Aorta (tissue), 5 donors: ENCODE measurements at regions not wholly inside any gene's neighbourhood (a gene's known extent, or its start where the extent isn't known, plus 50 kb on each side); places are given as distances from the start of the nearest gene placed in this dataset.

Experiments used
- ATAC-seq: fragments of 200-7000 bp; cut with Tn5 transposase; one replicate; pipeline ENCODE4 v1.9.1; 2022; ENCODE audit warnings: moderate library complexity; ENCODE audit not compliant: low FRiP score
- DNase-seq, 2 donors: peaks; one replicate each; pipeline ENCODE4 v3.0.0-alpha.2; 2020
- H3K27ac ChIP-seq, 2 donors: one replicate each; pipeline ENCODE4 v1.5.1; 2013; ENCODE audit warnings: low read length in 2 of 2, mild to moderate bottlenecking in 2 of 2, moderate library complexity in 2 of 2, control low read depth in 1 of 2, inconsistent platforms in 1 of 2, low read depth in 1 of 2
- H3K27me3 ChIP-seq, 2 donors: one replicate each; pipeline ENCODE4 v1.6.1; 2013; ENCODE audit warnings: control low read depth in 1 of 2, low read length in 1 of 2, mild to moderate bottlenecking in 1 of 2, moderate library complexity in 1 of 2; ENCODE audit not compliant: insufficient read depth in 2 of 2, control insufficient read depth in 1 of 2
- H3K36me3 ChIP-seq, 2 donors: one replicate each; pipeline ENCODE4 v1.6.1; 2013; ENCODE audit warnings: control low read depth in 1 of 2, low read length in 1 of 2, mild to moderate bottlenecking in 1 of 2; ENCODE audit not compliant: insufficient read depth in 2 of 2, control insufficient read depth in 1 of 2
- H3K4me1 ChIP-seq, 2 donors: one replicate each; pipeline ENCODE4 v1.6.1; 2013; ENCODE audit warnings: low read length in 2 of 2, control low read depth in 1 of 2, mild to moderate bottlenecking in 1 of 2, moderate library complexity in 1 of 2; ENCODE audit not compliant: insufficient read depth in 2 of 2, control insufficient read depth in 1 of 2
- H3K4me3 ChIP-seq, 2 donors: one replicate each; pipeline ENCODE4 v1.5.1; 2013; ENCODE audit warnings: low read length in 2 of 2, control low read depth in 1 of 2, mild to moderate bottlenecking in 1 of 2
- H3K9me3 ChIP-seq: one replicate; pipeline ENCODE4 v1.6.1; 2013; ENCODE audit warnings: mild to moderate bottlenecking, low read length; ENCODE audit not compliant: control insufficient read depth
- WGBS, 2 donors: extraction: QIAGEN DNeasy Blood & Tissue Kit; methylation state at CpG; one replicate each; pipeline ENCODE4 v1.1.7; 2013; 5-methylcytosine and 5-hydroxymethylcytosine counted together
- intact Hi-C, 2 donors: fragments of 100-400 bp; cut with DNase I; formaldehyde crosslinking; loops; one replicate each; pipeline versions ENCODE4 v1.14.2 to v1.15.0; 2022
- donor health status: healthy with polysubstance abuse.
- donor health status: Bipolar disorder and iron deficiency.
- donor health status: DM: no; HTN: no; CAD: no.
- donor health status: DM: no; HTN: no; CAD: no.
- donor health status: DM: yes; HTN: yes; CAD: no.

GRCh38 chr15:39299486-39300267, 281.2 kb upstream of the THBS1 start:
- H3K4me1 ChIP-seq = no peaks in the 10 kb centered on the region
- WGBS, 2 donors = 93 to 96% methylated on average over 1 of the region's 1 CpG
- no peaks in the 10 kb centered on the region for H3K9me3 ChIP-seq
- H3K27me3 ChIP-seq = peaks cover 0 to 2% of the 10 kb centered on the region in 2 donors
- no peaks in the 10 kb centered on the region for H3K36me3 ChIP-seq
- intact Hi-C loops = no loop called here
- H3K4me3 ChIP-seq = no peak overlapping the region
- DNase-seq = no peak
- peak overlapping the region in 1 of 2 donors; percentile 68 for H3K27ac ChIP-seq
- ATAC-seq = no peak

- no peaks in the 10 kb centered on the region for H3K36me3 ChIP-seq
- peaks cover 0 to 2% of the 10 kb centered on the region in 2 donors for H3K27me3 ChIP-seq
- 46 to 56% methylated on average over 3 of the region's 3 CpGs for WGBS, 2 donors
- no peak overlapping the region for H3K4me3 ChIP-seq
- H3K27ac ChIP-seq = no peak overlapping the region
- DNase-seq (no peak), ATAC-seq (no peak)
- H3K9me3 ChIP-seq = no peaks in the 10 kb centered on the region
- H3K4me1 ChIP-seq = no peaks in the 10 kb centered on the region
- intact Hi-C loops = no loop called here
These were observed 280.3 kb upstream of the THBS1 start for GRCh38 chr15:39300451-39301153.

GRCh38 chr15:39301589-39301999, 279.3 kb upstream of the THBS1 start:
- no peaks in the 10 kb centered on the region for H3K36me3 ChIP-seq
- no peaks in the 10 kb centered on the region for H3K9me3 ChIP-seq
- ATAC-seq = peak; percentile 33
- peak overlapping the region in 1 of 2 donors; percentile 64 for H3K27ac ChIP-seq
- DNase-seq = no peak
- 63 to 73% methylated on average over 2 of the region's 2 CpGs for WGBS, 2 donors
- intact Hi-C loops = no loop called here
- no peak overlapping the region for H3K4me3 ChIP-seq
- H3K4me1 ChIP-seq = no peaks in the 10 kb centered on the region
- peaks cover 0 to 2% of the 10 kb centered on the region in 2 donors for H3K27me3 ChIP-seq

GRCh38 chr15:39302936-39303335, 277.9 kb upstream of the THBS1 start:
- DNase-seq = no peak
- 90 to 91% methylated on average over 2 of the region's 2 CpGs for WGBS, 2 donors
- ATAC-seq = no peak

GRCh38 chr15:39304201-39304841, 276.6 kb upstream of the THBS1 start:
- no peaks in the 10 kb centered on the region for H3K9me3 ChIP-seq
- no peak overlapping the region for H3K4me3 ChIP-seq
- intact Hi-C loops = no loop called here
- ATAC-seq (no peak), DNase-seq (no peak)
- H3K27me3 ChIP-seq = peaks cover 0 to 2% of the 10 kb centered on the region in 2 donors
- WGBS, 2 donors = 62 to 69% methylated on average over 7 of the region's 7 CpGs
- no peaks in the 10 kb centered on the region for H3K36me3 ChIP-seq
- H3K4me1 ChIP-seq = no peaks in the 10 kb centered on the region
- no peak overlapping the region for H3K27ac ChIP-seq

More at GRCh38 chr15:39302936-39303335, 277.9 kb upstream of the THBS1 start:
- no peaks in the 10 kb centered on the region for H3K36me3 ChIP-seq
- no peak overlapping the region for H3K4me3 ChIP-seq
- no peaks in the 10 kb centered on the region for H3K4me1 ChIP-seq
- no peaks in the 10 kb centered on the region for H3K9me3 ChIP-seq
- H3K27me3 ChIP-seq = peaks cover 0 to 2% of the 10 kb centered on the region in 2 donors
- intact Hi-C loops = no loop called here
- no peak overlapping the region for H3K27ac ChIP-seq

- intact Hi-C loops = no loop called here
- 85 to 87% methylated on average over 4 of the region's 4 CpGs for WGBS, 2 donors
- Histone ChIP-seq H3K27me3 (peaks cover 0 to 2% of the 10 kb centered on the region in 2 donors), H3K4me1 (no peaks in the 10 kb centered on the region), H3K9me3 (no peaks in the 10 kb centered on the region), H3K36me3 (no peaks in the 10 kb centered on the region), H3K27ac (no peak overlapping the region), H3K4me3 (no peak overlapping the region)
- no peak for ATAC-seq
- DNase-seq = no peak
These were observed 275.7 kb upstream of the THBS1 start for GRCh38 chr15:39304931-39305728.

GRCh38 chr15:39310633-39311032, 270.2 kb upstream of the THBS1 start:
- ATAC-seq (no peak), DNase-seq (no peak)
- no peaks in the 10 kb centered on the region for H3K27me3 ChIP-seq
- no peak overlapping the region for H3K27ac ChIP-seq
- H3K36me3 ChIP-seq = no peaks in the 10 kb centered on the region
- intact Hi-C loops = no loop called here
- WGBS, 2 donors = 89 to 94% methylated on average over 3 of the region's 3 CpGs
- no peak overlapping the region for H3K4me3 ChIP-seq
- no peaks in the 10 kb centered on the region for H3K4me1 ChIP-seq
- H3K9me3 ChIP-seq = no peaks in the 10 kb centered on the region

DNA sequence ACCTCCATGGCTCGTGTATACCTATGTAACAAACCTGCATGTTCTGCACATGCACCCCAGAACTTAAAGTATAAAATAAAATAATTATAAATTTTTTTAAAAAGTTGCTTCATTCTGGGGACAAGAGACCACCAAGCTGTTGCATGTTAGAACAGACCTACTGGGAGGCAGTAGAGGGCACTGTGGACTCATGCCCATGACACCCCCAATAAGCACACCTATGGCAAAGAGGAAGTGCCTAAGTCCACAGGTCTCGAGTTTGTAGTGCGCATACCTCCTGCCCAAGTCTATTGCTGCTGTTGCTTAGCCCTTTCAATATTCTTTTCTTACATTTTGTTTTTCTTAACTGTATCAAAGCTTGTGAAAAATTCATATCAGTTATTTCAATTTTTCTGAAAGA, 267.9 kb upstream of the THBS1 start:
- ATAC-seq (no peak), DNase-seq (peak in 1 of 2 donors; percentile 48)
- Histone ChIP-seq H3K27ac (no peak overlapping the region), H3K36me3 (no peaks in the 10 kb centered on the region), H3K9me3 (no peaks in the 10 kb centered on the region), H3K4me3 (no peak overlapping the region), H3K27me3 (no peaks in the 10 kb centered on the region), H3K4me1 (no peaks in the 10 kb centered on the region)
- WGBS, 2 donors = 80% methylated on average over 3 of the region's 3 CpGs
- intact Hi-C loops = no loop called here
